OCI-LY3 (cell line): ENCODE measurements at regions not wholly inside any gene's neighbourhood (a gene's known extent, or its start where the extent isn't known, plus 50 kb on each side); places are given as distances from the start of the nearest gene placed in this dataset.

Experiments
- H2AFZ ChIP-seq: fragments of 200-600, 300-600 bp; shearing (Covaris generic); 2 replicates; pipeline ENCODE4 v1.6.0; 2014; ENCODE audit warnings: antibody characterized with exemption, low read depth, low read length
- H3K27ac ChIP-seq: fragments of 200-600, 300-600 bp; sonication (generic); 2 replicates; pipeline ENCODE4 v1.5.1; 2014; ENCODE audit warnings: mild to moderate bottlenecking, low read length, moderate library complexity, mixed read lengths
- H3K27me3 ChIP-seq: fragments of 200-600, 300-600 bp; sonication (generic); 2 replicates; pipeline ENCODE4 v1.6.1; 2014; ENCODE audit warnings: low read depth, low read length, mixed read lengths
- H3K36me3 ChIP-seq: fragments of 200-600, 300-600 bp; sonication (generic); replicated peaks from 2 replicates; pipeline ENCODE3; 2014; ENCODE audit warnings: low read depth, low read length, mixed read lengths
- H3K4me1 ChIP-seq: fragments of 300-600, 200-600 bp; sonication (generic); 2 replicates; pipeline ENCODE4 v1.6.1; 2014; ENCODE audit warnings: low read length, mixed read lengths
- H3K4me2 ChIP-seq: fragments of 200-600, 300-600 bp; sonication (generic); 2 replicates; pipeline ENCODE4 v1.6.1; 2014; ENCODE audit warnings: low read length, mixed read lengths
- H3K4me3 ChIP-seq: fragments of 300-600, 200-600 bp; sonication (generic); 2 replicates; pipeline ENCODE4 v1.5.1; 2014; ENCODE audit warnings: antibody characterized with exemption, mild to moderate bottlenecking, low read length, moderate library complexity
- H3K79me2 ChIP-seq: fragments of 300-600, 200-600 bp; shearing (Covaris generic); 2 replicates; pipeline ENCODE4 v1.6.1; 2014; ENCODE audit warnings: mild to moderate bottlenecking, low read length, mixed read lengths
- H3K9ac ChIP-seq: fragments of 300-600, 200-600 bp; shearing (Covaris generic); 2 replicates; pipeline ENCODE4 v1.6.0; 2014; ENCODE audit warnings: mild to moderate bottlenecking, low read length, moderate library complexity
- H3K9me3 ChIP-seq: fragments of 200-600, 300-600 bp; shearing (Covaris generic); 2 replicates; pipeline ENCODE4 v1.6.1; 2014; ENCODE audit warnings: low read length, mixed read lengths; ENCODE audit not compliant: insufficient read depth
- H4K20me1 ChIP-seq: fragments of 200-600, 300-600 bp; sonication (generic); 2 replicates; pipeline ENCODE4 v1.6.1; 2016; ENCODE audit warnings: low read length, mixed read lengths; ENCODE audit not compliant: insufficient read depth
- CTCF ChIP-seq: fragments of 200-600, 300-600 bp; sonication (generic); IDR thresholded peaks from 2 replicates; pipeline ENCODE4 v1.5.1; 2014; ENCODE audit warnings: antibody characterized with exemption, low read length, low read depth
- EZH2phosphoT487 ChIP-seq: fragments of 200-600 bp; shearing (Covaris generic); IDR thresholded peaks from 2 replicates; pipeline ENCODE4 v1.6.1; 2018; ENCODE audit warnings: antibody characterized with exemption, mixed run types, low read depth

- Histone ChIP-seq H3K4me1 (no peaks in the 10 kb centered on the region), H4K20me1 (no peaks in the 10 kb centered on the region), H3K27ac (no peak overlapping the region), H3K9me3 (no peaks in the 10 kb centered on the region), H3K27me3 (no peaks in the 10 kb centered on the region), H3K36me3 (no peaks in the 10 kb centered on the region), H3K9ac (no peak overlapping the region), H2AFZ (no peak overlapping the region), H3K4me3 (no peak overlapping the region), H3K4me2 (no peak overlapping the region), H3K79me2 (no peaks in the 10 kb centered on the region)
- TF ChIP-seq EZH2phosphoT487: no peak
- TF ChIP-seq CTCF: no peak
Measured at GRCh38 chr1:81560629-81561028, 240.1 kb upstream of the ADGRL2 start.

- Histone ChIP-seq H4K20me1 (no peaks in the 10 kb centered on the region), H2AFZ (no peak overlapping the region), H3K79me2 (no peaks in the 10 kb centered on the region), H3K27ac (no peak overlapping the region), H3K4me1 (no peaks in the 10 kb centered on the region), H3K4me2 (no peak overlapping the region), H3K9me3 (no peaks in the 10 kb centered on the region), H3K27me3 (no peaks in the 10 kb centered on the region), H3K9ac (no peak overlapping the region), H3K36me3 (no peaks in the 10 kb centered on the region), H3K4me3 (no peak overlapping the region)
- no peak for TF ChIP-seq EZH2phosphoT487
- no peak for TF ChIP-seq CTCF
Measured at GRCh38 chr1:81559662-81560350, 240.9 kb upstream of the ADGRL2 start.

- TF ChIP-seq CTCF: no peak
- no peak for TF ChIP-seq EZH2phosphoT487
- Histone ChIP-seq H4K20me1 (no peaks in the 10 kb centered on the region), H2AFZ (no peak overlapping the region), H3K4me3 (no peak overlapping the region), H3K79me2 (no peaks in the 10 kb centered on the region), H3K27ac (no peak overlapping the region), H3K36me3 (no peaks in the 10 kb centered on the region), H3K4me1 (no peaks in the 10 kb centered on the region), H3K27me3 (no peaks in the 10 kb centered on the region), H3K9me3 (no peaks in the 10 kb centered on the region), H3K9ac (no peak overlapping the region), H3K4me2 (no peak overlapping the region)
Measured at GRCh38 chr1:81558291-81559076, 242.2 kb upstream of the ADGRL2 start.

DNA sequence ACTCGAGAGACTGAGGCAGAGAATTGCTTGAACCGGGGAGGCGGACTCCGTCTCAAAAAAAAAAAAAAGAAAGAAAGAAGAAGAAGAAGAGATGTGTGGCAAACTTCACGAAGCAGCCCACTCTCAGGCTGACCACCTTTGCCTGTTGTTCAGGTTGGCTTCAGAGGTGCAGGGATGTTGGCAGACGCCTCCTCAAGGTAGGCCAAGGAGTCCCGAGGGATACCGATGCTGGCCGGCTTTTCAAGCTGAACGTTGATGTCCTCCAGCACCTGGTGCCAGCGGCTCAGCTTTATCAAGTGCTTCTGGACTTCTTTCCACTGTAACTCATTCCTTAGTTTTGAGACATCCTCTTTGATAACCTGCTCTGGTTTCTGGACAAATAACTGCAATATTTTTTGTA, 243.8 kb upstream of the ADGRL2 start:
- Histone ChIP-seq H3K79me2 (no peaks in the 10 kb centered on the region), H3K4me1 (no peaks in the 10 kb centered on the region), H3K4me2 (no peak overlapping the region), H3K9ac (no peak overlapping the region), H4K20me1 (no peaks in the 10 kb centered on the region), H3K4me3 (no peak overlapping the region), H3K36me3 (no peaks in the 10 kb centered on the region), H3K27me3 (no peaks in the 10 kb centered on the region), H2AFZ (no peak overlapping the region), H3K27ac (no peak overlapping the region), H3K9me3 (no peaks in the 10 kb centered on the region)
- no peak for TF ChIP-seq EZH2phosphoT487
- TF ChIP-seq CTCF: no peak
